ENCODE measurements at regions not wholly inside any gene's neighbourhood (a gene's known extent, or its start where the extent isn't known, plus 50 kb on each side); places are given as distances from the start of the nearest gene placed in this dataset.

GRCh38 chr12:92073094-92073493 lies 72.6 kb downstream of the BTG1 start:
- TF ChIP-seq, protein P1, sequence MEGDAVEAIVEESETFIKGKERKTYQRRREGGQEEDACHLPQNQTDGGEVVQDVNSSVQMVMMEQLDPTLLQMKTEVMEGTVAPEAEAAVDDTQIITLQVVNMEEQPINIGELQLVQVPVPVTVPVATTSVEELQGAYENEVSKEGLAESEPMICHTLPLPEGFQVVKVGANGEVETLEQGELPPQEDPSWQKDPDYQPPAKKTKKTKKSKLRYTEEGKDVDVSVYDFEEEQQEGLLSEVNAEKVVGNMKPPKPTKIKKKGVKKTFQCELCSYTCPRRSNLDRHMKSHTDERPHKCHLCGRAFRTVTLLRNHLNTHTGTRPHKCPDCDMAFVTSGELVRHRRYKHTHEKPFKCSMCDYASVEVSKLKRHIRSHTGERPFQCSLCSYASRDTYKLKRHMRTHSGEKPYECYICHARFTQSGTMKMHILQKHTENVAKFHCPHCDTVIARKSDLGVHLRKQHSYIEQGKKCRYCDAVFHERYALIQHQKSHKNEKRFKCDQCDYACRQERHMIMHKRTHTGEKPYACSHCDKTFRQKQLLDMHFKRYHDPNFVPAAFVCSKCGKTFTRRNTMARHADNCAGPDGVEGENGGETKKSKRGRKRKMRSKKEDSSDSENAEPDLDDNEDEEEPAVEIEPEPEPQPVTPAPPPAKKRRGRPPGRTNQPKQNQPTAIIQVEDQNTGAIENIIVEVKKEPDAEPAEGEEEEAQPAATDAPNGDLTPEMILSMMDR (IDR thresholded peaks at IDR 0.05) = no peak
- H3K27ac ChIP-seq = no peak overlapping the region
- no peaks in the 10 kb centered on the region for H3K27me3 ChIP-seq
- no peaks in the 10 kb centered on the region for H3K36me3 ChIP-seq
- intact Hi-C loops (cut with DNase I) = loop anchor here (5.0 kb wide), 1 partner anchor 69 kb away; no protein-coding TSS in a partner anchor
- H3K9me3 ChIP-seq = no peaks in the 10 kb centered on the region
- H3K4me3 ChIP-seq = no peak overlapping the region
- no peak for DNase-seq
- H3K4me1 ChIP-seq = peaks cover 5% of the 10 kb centered on the region
- H3K9ac ChIP-seq (ENCODE audit: low read depth in 2 of 2, low read length in 2 of 2) = no peak overlapping the region

DNA sequence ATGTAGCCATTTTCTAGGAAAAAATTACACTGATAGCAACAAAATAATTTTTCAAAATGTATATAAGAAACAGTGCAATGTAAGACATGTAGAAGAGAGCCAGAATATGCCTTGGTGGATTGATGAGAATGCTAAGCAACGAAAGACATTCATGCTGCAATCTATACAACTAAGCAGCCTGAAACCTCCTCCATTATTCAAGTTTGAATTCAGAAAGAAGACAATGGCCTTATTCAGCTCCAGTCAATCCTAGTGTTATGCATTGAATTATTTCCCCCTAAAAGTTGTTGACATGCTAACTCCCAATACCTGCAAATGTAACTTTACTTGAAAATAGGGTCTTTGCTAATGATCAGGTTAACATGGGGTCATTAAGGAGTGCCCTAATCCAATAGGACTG lies 73.5 kb downstream of the BTG1 start:
- Histone ChIP-seq H3K9ac (ENCODE audit: low read depth in 2 of 2, low read length in 2 of 2) (no peak overlapping the region), H3K4me1 (peaks cover 5% of the 10 kb centered on the region), H3K27me3 (no peaks in the 10 kb centered on the region), H3K4me3 (no peak overlapping the region), H3K36me3 (no peaks in the 10 kb centered on the region), H3K9me3 (no peaks in the 10 kb centered on the region), H3K27ac (no peak overlapping the region)
- intact Hi-C loops (cut with DNase I) = loop anchor here (5.0 kb wide), 1 partner anchor 70 kb away; no protein-coding TSS in a partner anchor
- DNase-seq = no peak
- TF ChIP-seq, protein P1 (IDR thresholded peaks at IDR 0.05) = no peak

- Histone ChIP-seq H3K9ac (ENCODE audit: low read depth in 2 of 2, low read length in 2 of 2) (peak overlapping the region in 1 of 2 donors; percentile 65), H3K4me3 (no peak overlapping the region), H3K27me3 (no peaks in the 10 kb centered on the region), H3K9me3 (no peaks in the 10 kb centered on the region), H3K27ac (peak overlapping the region; percentile 72), H3K4me1 (peaks cover 5% of the 10 kb centered on the region), H3K36me3 (no peaks in the 10 kb centered on the region)
- intact Hi-C loops (cut with DNase I) = loop anchor here (5.0 kb wide), 1 partner anchor 71 kb away; no protein-coding TSS in a partner anchor
- DNase-seq = peak; percentile 70
- TF ChIP-seq, protein P1 (IDR thresholded peaks at IDR 0.05) = no peak
Observed at GRCh38 chr12:92070864-92071445, 74.7 kb downstream of the BTG1 start.

GRCh38 chr12:92070054-92070863 lies 75.4 kb downstream of the BTG1 start:
- H3K36me3 ChIP-seq = no peaks in the 10 kb centered on the region
- H3K27me3 ChIP-seq = no peaks in the 10 kb centered on the region
- H3K4me3 ChIP-seq = no peak overlapping the region
- no peaks in the 10 kb centered on the region for H3K9me3 ChIP-seq
- H3K27ac ChIP-seq = peak overlapping the region; percentile 72
- H3K9ac ChIP-seq (ENCODE audit: low read depth in 2 of 2, low read length in 2 of 2) = peak overlapping the region in 1 of 2 donors; percentile 65
- peak; percentile 74 for DNase-seq
- intact Hi-C loops (cut with DNase I) = loop anchor here (5.0 kb wide), 1 partner anchor 72 kb away; no protein-coding TSS in a partner anchor
- TF ChIP-seq, protein P1 (IDR thresholded peaks at IDR 0.05) = no peak
- H3K4me1 ChIP-seq = peaks cover 6% of the 10 kb centered on the region

- H3K9me3 ChIP-seq = no peaks in the 10 kb centered on the region
- no peak overlapping the region for H3K9ac ChIP-seq (ENCODE audit: low read depth in 2 of 2, low read length in 2 of 2)
- peaks cover 10% of the 10 kb centered on the region for H3K4me1 ChIP-seq
- H3K27me3 ChIP-seq = no peaks in the 10 kb centered on the region
- no peak overlapping the region for H3K4me3 ChIP-seq
- intact Hi-C loops (cut with DNase I) = no loop called here
- TF ChIP-seq, protein P1 (IDR thresholded peaks at IDR 0.05) = no peak
- peak; percentile 50 for DNase-seq
- H3K36me3 ChIP-seq = no peaks in the 10 kb centered on the region
- no peak overlapping the region for H3K27ac ChIP-seq
Observed at GRCh38 chr12:92068459-92068858, 77.2 kb downstream of the BTG1 start.

All from colonic mucosa (tissue), 4 donors.